GM18507 (cell line): ENCODE measurements at regions not wholly inside any gene's neighbourhood (a gene's known extent, or its start where the extent isn't known, plus 50 kb on each side); places are given as distances from the start of the nearest gene placed in this dataset.
"Not testable (repeated sequence)": the region's sequence is repeated elsewhere in the genome, so short reads cannot be mapped to it uniquely, and the experiment has no call there.

Experiments
- DNase-seq: peaks from one replicate; pipeline ENCODE4 v3.0.0; 2011; ENCODE audit warnings: low read depth; ENCODE audit not compliant: insufficient read length; ENCODE audit errors: extremely low spot score
- FAIRE-seq: peaks from 2 replicates; lab custom pipeline; 2011; peaks lifted over from hg19 to GRCh38; lab: Jason Lieb, UNC

DNA sequence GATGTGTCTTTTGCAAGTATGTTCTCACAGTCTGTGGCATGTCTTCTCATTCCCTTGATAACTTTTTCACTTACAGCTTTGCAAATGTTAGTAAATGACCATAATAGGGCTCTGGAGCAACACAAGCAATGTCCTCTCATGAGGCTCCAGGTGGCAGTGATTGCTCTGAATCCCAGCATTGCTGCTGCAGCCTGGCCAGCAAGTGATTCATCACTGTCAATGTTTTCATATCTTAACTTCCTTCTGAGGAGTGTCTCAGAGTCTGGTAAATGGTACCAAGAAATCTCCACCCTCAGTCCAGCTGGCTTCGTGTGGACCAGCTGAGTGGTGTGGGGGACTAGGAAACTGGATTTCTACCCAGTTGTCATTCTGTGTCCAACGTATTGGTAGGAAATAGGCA lies 139.6 kb downstream of the MYLK4 start:
- DNase-seq (no peak), FAIRE-seq (no peak)

DNA sequence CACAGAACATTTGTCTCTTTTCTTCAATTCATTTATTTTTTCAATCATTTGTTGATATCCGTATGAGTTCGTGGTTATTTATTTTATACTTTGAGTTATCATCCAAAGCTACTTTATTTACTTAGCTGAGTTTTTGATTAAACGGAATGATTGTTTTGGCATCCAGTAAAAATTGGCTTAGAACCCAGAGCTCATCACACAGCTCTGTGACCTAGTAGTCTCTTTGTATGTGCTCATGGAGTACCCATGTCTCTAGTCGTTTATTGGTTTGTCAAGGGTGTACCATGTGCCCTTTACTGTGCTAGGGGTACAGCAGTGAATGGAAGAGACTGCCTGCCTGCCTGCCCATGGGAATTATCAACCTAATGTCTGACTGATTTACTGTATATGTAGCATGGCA lies 142.2 kb downstream of the MYLK4 start:
- DNase-seq = no peak
- no peak for FAIRE-seq

GRCh38 chr6:2600363-2600762 lies 150.4 kb downstream of the MYLK4 start:
- FAIRE-seq = no peak
- DNase-seq = no peak

GRCh38 chr6:2599817-2600216 lies 150.9 kb downstream of the MYLK4 start:
- DNase-seq (no peak), FAIRE-seq (no peak)

DNA sequence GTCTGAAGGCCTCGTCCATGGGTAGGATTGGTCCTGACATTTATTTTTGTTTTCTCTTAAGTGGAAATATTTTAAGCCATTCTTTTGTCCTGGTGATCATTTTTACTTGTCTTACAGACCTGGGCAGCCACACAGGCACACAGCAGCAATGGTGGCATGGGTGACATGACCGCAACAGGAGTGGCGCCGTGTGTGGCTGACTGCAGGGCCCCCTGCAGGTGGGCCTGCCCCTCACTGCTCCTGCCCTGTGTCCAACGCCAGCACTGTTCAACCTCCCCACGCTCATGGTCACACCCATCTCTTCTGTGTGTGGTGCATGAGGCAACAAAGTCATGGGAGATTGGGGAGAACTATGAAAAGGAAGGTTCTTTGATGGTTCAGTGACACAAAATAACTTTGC lies 151.9 kb downstream of the MYLK4 start:
- DNase-seq (no peak), FAIRE-seq (no peak)

DNA sequence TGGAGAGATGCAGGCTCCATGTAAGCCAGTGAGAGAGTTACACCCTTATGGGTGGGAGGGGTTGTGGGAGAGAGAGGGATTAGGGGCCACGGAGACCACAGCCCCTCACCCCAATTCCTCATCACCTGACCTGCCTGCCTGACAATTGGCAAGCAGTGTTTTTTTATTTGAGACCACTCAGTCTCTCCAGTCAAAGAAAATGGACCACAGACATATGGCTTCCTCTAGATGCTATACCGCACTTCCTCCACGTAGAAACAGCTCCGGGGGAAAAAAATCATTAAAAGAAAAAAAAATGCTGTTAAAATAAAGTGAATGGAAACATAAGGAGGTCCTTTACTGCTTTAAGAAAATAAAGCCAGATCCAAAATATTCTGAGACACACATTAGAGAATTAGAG lies 152.7 kb downstream of the MYLK4 start:
- FAIRE-seq (no peak), DNase-seq (no peak)

DNA sequence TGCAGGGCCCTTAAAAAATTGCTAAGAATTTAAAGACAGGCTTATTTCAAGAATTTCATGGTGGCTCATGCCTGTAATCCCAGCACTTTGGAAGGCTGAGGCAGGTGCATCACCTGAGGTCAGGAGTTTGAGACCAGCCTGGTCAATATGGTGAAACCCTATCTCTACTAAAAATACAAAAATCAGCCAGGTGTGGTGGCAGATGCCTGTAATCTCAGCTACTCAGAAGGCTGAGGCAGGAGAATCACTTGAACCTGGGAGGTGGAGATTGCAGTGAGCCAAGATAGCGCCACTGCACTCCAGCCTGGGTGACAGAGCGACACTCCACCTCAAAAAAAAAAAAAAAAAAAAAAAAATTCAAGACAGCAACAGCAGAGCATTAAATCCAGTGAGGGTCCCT lies 153.3 kb downstream of the MYLK4 start:
- not testable (repeated sequence) for DNase-seq, FAIRE-seq

- no peak for FAIRE-seq
- DNase-seq = no peak
Observed at GRCh38 chr6:2596222-2596621, 154.5 kb downstream of the MYLK4 start.

GRCh38 chr6:2594868-2595267 lies 155.9 kb downstream of the MYLK4 start:
- FAIRE-seq = no peak
- no peak for DNase-seq

GRCh38 chr6:2593167-2593566 lies 157.6 kb downstream of the MYLK4 start:
- no peak for DNase-seq
- no peak for FAIRE-seq

DNA sequence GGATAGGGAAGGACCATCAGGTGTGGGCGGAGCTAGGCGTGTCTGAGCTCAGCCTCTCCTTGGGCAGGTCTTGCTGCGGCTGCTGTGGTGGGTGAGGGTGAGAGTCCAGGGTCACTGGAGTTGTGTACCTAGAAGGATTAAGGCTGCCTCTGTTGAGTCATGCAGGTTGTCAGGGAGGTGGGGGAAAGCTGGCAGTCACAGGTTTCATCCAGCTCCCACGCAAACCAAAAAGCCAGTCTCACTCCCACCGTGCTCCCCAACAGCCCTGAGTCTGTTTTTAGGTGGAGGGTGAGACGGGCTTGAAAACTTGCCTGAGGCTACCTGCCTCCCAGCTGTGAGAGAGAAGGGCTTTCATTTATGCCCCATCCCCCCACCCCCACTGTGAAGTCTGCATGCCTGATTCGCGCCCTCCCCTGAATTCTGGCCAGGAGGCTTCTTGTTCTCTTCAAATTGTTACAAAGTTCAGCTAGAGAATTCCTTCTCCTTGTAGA lies 161.5 kb downstream of the MYLK4 start:
- DNase-seq = no peak
- FAIRE-seq = no peak

DNA sequence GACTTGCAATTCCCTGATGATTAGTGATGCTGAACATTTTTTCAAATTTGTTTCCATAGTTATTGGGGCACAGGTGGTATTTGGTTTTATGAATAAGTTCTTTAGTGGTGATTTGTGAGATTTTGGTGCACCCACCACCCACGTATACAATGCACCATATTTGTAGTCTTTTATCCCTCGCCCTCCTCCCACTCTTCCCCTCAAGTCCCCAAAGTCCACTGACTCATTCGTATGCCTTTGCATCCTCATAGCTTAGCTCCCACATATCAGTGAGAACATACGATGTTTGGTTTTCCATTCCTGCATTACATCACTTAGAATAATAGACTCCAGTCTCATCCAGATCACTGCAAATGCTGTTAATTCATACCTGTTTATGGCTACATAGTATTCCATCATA lies 167.3 kb downstream of the MYLK4 start:
- FAIRE-seq (no peak), DNase-seq (no peak)

DNA sequence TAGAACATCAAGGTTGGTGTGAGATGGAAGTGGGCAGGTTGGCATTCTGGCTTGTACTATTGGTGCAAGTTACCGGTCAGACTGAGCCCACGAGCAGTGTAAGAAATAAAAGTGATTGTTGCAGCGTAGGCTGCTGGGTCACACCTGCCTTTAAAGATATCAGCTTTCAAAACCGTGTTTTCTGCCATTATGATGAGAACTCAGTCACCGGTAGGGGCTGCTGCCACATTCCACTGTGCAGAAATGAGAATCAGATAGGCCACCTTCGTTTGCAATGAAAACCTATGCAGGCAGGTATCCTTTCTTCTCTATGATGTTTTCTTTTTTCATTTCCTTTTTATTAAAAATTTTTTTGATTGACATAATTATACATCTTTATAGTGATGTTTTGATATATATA lies 168.5 kb downstream of the MYLK4 start:
- DNase-seq (no peak), FAIRE-seq (no peak)

DNA sequence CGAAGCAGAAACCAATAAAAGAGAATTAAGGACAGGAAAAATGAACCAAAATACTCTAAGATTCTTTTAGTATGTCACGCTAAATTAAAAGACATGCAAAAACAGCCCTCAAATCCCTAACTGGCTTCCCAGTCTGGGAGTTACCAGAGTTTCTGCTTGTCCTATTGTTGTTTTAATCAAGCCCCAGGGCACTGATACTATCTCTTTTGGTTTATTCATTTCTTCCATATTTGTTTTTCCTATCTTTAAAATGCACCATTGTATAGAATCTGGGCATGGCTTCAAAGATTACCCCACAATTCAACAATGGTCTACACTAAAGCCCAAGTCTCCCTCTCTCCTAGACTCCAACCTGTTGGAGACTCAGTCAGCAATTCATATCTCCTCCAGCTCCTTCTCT lies 169.1 kb downstream of the MYLK4 start:
- FAIRE-seq (no peak), DNase-seq (no peak)

GRCh38 chr6:2581011-2581410 lies 169.7 kb downstream of the MYLK4 start:
- no peak for DNase-seq
- no peak for FAIRE-seq

- DNase-seq (no peak), FAIRE-seq (no peak)
Observed at GRCh38 chr6:2579804-2580570, 170.7 kb downstream of the MYLK4 start.

- FAIRE-seq = no peak
- no peak for DNase-seq
Observed at GRCh38 chr6:2579241-2579761, 171.4 kb downstream of the MYLK4 start.

- DNase-seq (no peak), FAIRE-seq (no peak)
Observed at GRCh38 chr6:2578767-2579166, 172.0 kb downstream of the MYLK4 start.

DNA sequence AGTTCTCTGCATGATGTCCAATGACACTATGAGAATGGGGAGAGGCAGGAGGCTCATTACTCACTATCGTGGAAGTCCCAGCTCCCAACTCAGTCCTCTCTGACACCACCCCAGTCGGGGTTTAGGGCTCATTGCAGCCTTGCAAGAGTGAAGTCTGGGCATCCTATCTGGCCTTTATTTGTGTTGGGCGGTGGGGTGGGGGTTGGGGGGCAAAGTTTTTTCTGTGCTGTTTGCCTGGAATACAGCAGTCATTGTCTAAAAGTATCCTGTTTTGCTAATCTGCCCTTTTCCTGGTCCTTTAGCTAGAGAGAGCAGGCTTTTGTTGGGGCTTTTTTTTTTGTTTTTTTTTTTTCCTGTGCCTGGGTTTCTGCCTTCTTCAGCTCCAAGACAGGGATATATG lies 174.2 kb downstream of the MYLK4 start:
- DNase-seq (no peak), FAIRE-seq (no peak)

DNA sequence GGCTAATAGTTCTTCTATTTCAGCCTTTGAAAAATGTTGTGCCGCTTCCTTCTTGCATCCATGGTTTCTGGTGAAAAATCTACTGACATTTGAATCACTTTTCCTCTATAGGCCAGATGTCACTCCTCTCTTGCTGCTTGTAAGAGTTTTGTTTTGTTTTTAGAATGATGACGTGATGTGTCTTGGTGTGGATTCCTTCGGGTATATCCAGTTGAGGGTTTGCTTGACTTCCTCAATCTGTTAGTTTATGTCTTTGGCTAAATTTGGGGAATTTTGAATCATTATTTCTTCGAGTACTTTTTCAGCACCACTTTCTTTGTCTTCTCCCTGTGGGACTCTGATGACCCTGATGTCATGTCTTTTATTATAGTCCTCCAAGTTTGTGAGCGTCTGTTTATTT lies 175.5 kb downstream of the MYLK4 start:
- no peak for FAIRE-seq
- DNase-seq = no peak

DNA sequence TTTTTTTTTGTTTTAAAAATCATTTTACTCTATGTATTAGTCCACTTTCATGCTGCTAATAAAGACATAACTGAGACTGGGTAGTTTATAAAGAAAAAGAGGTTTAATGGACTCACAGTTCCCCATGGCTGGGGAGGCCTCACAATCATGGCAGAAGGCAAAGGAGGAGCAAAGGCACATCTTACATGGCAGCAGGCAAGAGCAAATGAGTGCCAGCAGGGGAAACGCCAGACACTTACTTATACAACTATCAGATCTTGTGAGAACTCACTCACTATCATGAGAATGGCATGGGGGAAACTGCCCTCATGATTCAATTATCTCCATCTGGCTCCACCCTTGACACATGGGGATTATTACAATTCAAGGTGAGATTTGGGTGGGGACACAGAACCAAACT lies 181.3 kb downstream of the MYLK4 start:
- FAIRE-seq, DNase-seq: not testable (repeated sequence)
